ENCODE measurements at regions not wholly inside any gene's neighbourhood (a gene's known extent, or its start where the extent isn't known, plus 50 kb on each side); places are given as distances from the start of the nearest gene placed in this dataset.

- no peak for DNase-seq
These were observed 53.2 kb upstream of the ITGA1 start for GRCh38 chr5:52734557-52734956.

GRCh38 chr5:52735139-52735538, 52.6 kb upstream of the ITGA1 start:
- no peak for DNase-seq

All from NCI-H1930 (cell line).